HUES6 (cell line): ENCODE measurements at regions not wholly inside any gene's neighbourhood (a gene's known extent, or its start where the extent isn't known, plus 50 kb on each side); places are given as distances from the start of the nearest gene placed in this dataset.
A peak's percentile ranks its signal among the peaks of the same experiment; 100 is the strongest.

Source experiments
- H3K27ac ChIP-seq: 2 replicates; pipeline ENCODE4 v1.7.0; 2013; ENCODE audit warnings: low read depth, mild to moderate bottlenecking, low read length, inconsistent platforms
- H3K27me3 ChIP-seq: 2 replicates; pipeline ENCODE4 v1.6.1; 2013; ENCODE audit warnings: low read length; ENCODE audit not compliant: control insufficient read depth, insufficient read depth
- H3K36me3 ChIP-seq: 2 replicates; pipeline ENCODE4 v1.6.1; 2013; ENCODE audit warnings: low read length; ENCODE audit not compliant: control insufficient read depth, insufficient read depth
- H3K4me1 ChIP-seq: 2 replicates; pipeline ENCODE4 v1.6.1; 2013; ENCODE audit warnings: low read length; ENCODE audit not compliant: control insufficient read depth, insufficient read depth
- H3K4me3 ChIP-seq: 2 replicates; pipeline ENCODE4 v1.5.1; 2013; ENCODE audit warnings: low read depth, low read length
- H3K9ac ChIP-seq: one replicate; pipeline ENCODE4 v1.6.1; 2013; ENCODE audit warnings: mild to moderate bottlenecking, low read length
- H3K9me3 ChIP-seq: 2 replicates; pipeline ENCODE4 v1.6.1; 2013; ENCODE audit warnings: low read depth, low read length; ENCODE audit not compliant: control insufficient read depth, insufficient read depth

DNA sequence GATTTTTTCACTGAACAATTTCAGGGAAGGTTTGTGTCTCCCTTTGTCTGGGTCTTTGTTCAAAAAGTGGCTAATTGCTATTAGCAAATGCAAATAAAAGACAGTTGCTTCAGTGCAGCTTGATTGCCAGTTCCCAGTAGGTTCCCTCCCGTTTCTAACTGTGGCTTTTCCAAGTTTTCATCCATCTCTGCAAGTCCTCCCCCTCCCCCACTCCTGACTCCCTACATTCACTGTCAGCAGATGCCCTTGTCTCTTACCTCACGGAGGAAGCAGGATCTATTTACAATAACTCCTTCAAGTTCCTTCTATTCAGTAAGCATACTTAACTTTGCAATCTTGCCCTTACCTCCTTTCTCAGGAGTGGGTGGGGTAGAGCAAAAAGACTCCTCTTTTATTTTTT lies 55.4 kb upstream of the SCEL start:
- no peaks in the 10 kb centered on the region for H3K9me3 ChIP-seq
- peaks cover 30% of the 10 kb centered on the region for H3K4me1 ChIP-seq
- no peak overlapping the region for H3K4me3 ChIP-seq
- no peaks in the 10 kb centered on the region for H3K36me3 ChIP-seq
- H3K9ac ChIP-seq, result no peak overlapping the region
- no peak overlapping the region for H3K27ac ChIP-seq
- no peaks in the 10 kb centered on the region for H3K27me3 ChIP-seq

DNA sequence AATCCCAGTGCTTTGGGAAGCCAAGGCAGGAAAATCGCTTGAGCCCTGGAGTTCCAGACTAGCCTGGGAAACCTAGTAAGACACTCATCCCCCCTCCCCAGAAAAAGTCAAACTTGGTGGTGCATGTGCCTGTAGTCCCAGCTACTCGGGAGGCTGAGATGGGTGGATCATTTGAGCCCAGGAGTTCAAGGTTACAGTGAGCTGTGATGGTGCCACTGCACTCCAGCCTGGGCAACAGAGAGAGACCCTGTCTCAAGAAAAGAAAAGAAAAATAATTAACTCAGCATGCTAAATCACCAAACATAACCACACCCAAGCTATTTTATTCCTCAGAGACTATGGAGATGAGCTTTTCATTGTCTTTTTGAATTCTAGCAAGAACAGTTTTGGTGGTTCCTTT lies 56.2 kb upstream of the SCEL start:
- Histone ChIP-seq H3K4me3 (no peak overlapping the region), H3K9me3 (no peaks in the 10 kb centered on the region)

DNA sequence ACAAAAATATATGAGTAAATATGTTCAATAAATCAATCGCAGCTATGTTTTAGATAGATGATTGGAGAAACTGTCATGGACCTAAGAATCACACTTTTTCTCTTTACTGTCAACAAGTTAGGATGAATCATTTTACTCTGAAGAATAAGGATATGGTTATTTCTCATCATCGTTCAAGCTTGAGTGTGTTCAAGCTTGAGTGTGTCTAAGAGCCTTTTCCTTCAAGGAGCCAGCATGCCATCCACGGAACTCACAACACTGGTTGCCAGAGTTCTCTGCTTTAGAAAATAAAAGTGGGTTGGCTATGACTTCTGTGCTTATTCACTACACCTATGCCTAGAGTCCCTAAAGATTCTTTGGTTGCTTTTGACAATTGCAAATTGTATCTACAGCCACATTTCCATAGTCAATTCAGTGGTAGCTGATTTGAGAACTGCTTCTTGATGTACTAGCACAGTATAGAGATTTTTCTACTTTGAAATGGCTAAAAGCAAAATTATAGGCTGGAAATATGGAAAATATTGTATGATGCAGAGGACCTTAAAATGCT lies 58.1 kb upstream of the SCEL start:
- Histone ChIP-seq H3K27ac (peak overlapping the region; percentile 87; the same call in 1 of the 2 replicates), H3K9me3 (no peaks in the 10 kb centered on the region), H3K4me3 (no peak overlapping the region), H3K4me1 (peaks cover 30% of the 10 kb centered on the region), H3K27me3 (no peaks in the 10 kb centered on the region), H3K9ac (no peak overlapping the region), H3K36me3 (no peaks in the 10 kb centered on the region)

More for the DNA sequence above, 56.2 kb upstream of the SCEL start:
- Histone ChIP-seq H3K9ac (no peak overlapping the region), H3K4me1 (peaks cover 30% of the 10 kb centered on the region), H3K27me3 (no peaks in the 10 kb centered on the region), H3K36me3 (no peaks in the 10 kb centered on the region), H3K27ac (0 out of 2 replicates have a peak overlapping the region, but pooled peaks have one; percentile 87)

DNA sequence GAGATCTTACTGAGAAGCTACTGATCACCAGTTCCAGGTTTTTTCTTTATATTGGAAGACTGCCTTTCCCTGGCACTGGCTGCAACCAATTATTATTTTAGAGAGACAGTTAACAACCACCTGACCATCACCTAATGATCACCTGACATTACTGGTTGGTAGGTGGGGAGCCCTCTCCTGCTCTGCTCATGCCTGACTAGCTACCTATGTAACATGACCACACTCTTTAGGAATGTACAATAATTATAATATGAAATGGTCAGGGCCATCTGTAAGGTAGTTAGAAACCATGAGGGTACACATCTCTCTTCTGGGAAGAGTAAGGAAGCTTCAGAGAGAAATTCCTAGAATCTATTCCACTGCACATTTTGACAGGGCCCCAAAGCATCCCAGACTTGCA lies 59.0 kb upstream of the SCEL start:
- Histone ChIP-seq H3K27ac (no peak overlapping the region), H3K9me3 (no peaks in the 10 kb centered on the region), H3K4me1 (peaks cover 30% of the 10 kb centered on the region), H3K27me3 (no peaks in the 10 kb centered on the region), H3K9ac (no peak overlapping the region), H3K36me3 (no peaks in the 10 kb centered on the region), H3K4me3 (no peak overlapping the region)

DNA sequence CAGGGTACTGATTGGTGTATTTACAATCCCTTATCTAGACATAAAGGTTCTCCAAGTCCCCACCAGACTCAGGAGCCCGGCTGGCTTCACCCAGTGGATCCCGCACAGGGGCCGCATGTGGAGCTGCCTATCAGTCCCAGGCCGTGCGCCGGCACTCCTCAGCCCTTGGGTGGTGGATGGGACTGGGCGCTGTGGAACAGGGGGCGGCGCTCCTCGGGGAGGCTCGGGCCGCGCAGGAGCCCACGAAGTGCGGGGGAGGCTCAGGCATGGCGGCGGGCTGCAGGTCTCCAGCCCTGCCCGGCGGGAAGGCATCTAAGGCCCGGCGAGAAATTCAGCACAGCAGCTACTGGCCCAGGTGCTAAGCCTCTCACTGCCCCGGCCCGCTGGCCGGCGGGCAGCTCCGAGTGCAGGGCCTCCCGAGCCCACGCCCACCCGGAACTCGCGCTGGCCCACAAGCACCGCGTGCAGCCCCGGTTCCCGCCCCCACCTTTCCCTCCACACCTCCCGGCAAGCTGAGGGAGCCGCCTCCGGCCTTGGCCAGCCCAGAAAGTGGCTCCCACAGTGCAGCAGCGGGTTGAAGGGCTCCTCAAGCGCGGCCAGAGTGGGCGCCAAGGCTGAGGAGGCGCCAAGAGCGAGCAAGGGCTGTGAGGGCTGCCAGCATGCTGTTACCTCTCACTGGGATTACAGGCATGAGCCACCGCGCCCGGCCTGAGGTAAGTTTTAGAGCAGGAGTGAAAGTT lies 60.0 kb upstream of the SCEL start:
- H3K27ac ChIP-seq, result no peak overlapping the region
- no peaks in the 10 kb centered on the region for H3K27me3 ChIP-seq
- peaks cover 26% of the 10 kb centered on the region for H3K4me1 ChIP-seq
- no peak overlapping the region for H3K9ac ChIP-seq
- H3K4me3 ChIP-seq, result no peak overlapping the region
- no peaks in the 10 kb centered on the region for H3K9me3 ChIP-seq
- H3K36me3 ChIP-seq, result no peaks in the 10 kb centered on the region

DNA sequence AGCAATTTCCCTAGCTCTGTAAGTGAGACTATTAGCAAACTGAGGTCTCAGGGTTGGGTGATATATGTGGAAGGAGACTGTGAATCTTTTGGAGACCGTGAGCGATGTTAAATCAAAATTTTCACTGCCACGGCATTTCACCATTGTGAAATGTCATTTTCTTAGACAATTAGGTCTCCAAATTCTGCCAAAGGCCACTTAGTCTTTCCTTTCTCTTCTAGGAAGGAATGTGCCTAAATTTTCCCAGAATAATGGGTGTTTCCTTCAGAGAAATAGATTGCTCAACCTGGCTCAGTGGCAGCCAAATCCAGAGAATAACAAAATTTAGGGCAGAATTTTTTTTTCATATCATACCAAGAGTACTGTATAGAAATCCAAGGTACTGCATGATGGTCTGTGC lies 64.5 kb upstream of the SCEL start:
- Histone ChIP-seq H3K27me3 (no peaks in the 10 kb centered on the region), H3K27ac (no peak overlapping the region), H3K36me3 (no peaks in the 10 kb centered on the region), H3K4me3 (no peak overlapping the region), H3K9me3 (no peaks in the 10 kb centered on the region), H3K4me1 (no peaks in the 10 kb centered on the region), H3K9ac (no peak overlapping the region)

DNA sequence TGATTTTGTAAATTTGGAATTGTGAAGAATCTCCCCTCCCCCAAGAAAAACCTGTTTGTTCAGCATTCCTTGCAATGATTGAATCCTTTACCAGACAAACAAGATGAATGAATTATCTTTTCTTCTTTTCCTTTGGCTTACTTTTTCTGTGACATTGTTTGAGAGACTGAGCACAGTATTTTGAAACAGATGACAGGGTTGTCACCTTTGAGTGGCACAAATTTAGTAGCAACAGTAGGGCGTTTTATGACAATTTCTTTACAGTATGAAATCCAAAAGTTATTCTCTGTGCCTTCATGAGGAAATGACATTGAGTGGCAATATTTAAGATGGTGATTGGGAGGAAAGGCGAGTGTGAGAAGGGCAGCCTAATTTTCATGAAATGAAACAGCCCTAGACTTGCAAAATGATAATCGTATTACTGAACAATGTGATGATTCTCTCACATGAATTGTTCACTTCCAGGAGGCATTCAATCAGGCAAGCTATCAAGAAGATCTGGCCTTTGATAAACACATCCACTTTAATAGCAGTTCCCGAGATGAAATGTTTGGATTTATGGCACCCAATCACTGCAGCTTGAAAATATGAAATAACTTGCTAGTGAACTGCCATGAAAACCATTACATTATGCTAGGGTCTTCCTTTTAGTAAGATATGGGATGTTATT lies 68.6 kb upstream of the SCEL start:
- Histone ChIP-seq H3K4me3 (no peak overlapping the region), H3K9ac (no peak overlapping the region), H3K36me3 (no peaks in the 10 kb centered on the region), H3K27me3 (no peaks in the 10 kb centered on the region), H3K27ac (no peak overlapping the region), H3K9me3 (no peaks in the 10 kb centered on the region), H3K4me1 (no peaks in the 10 kb centered on the region)

DNA sequence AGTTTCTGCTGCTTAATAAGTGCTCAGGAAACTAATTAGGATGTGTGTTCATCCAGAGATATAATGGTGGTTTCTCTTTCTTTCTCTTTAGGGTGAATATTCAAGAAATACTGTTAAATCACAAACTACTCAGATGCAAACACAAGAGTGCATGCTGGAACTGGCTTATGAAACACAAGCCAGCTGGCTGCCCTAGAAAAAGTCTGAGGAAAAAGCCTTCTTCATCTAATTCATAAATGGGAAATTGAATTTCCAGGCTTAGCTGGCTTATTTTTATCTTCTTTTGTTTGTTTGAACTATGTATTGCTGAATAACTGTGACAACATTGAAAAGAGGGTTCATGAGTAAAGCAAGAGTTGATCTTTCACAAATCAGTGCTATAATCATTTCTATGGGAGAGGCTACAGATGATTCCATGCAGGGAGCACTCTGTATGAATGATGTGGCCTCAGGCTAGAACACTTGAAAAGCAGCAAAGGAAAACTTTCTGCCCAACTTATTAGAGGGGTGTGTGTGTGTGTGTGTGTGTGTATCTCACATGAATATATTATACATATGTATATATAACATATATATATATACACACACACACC lies 69.8 kb upstream of the SCEL start:
- Histone ChIP-seq H3K36me3 (no peaks in the 10 kb centered on the region), H3K4me3 (no peak overlapping the region), H3K9ac (no peak overlapping the region), H3K9me3 (no peaks in the 10 kb centered on the region), H3K27ac (no peak overlapping the region), H3K4me1 (no peaks in the 10 kb centered on the region), H3K27me3 (no peaks in the 10 kb centered on the region)

DNA sequence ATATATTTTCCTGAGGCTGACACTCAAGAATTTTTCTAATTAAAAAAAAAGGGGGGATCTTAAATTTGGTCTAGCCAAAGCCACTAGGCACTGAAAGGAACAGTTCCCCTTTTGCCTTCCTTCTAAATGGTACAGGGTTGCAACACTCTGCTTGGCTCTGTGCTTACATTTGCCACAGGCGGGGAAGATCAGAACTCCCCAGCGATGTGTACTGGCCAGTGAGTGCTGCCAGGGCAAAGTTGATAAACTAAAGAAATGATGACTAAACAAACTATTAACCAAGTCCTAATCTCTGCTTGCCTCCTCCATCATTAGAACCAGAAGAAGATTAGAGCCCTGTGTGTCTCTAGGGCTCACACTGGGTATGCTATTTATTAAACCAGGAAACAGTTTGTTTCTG lies 75.3 kb upstream of the SCEL start:
- H3K27me3 ChIP-seq, result no peaks in the 10 kb centered on the region
- H3K36me3 ChIP-seq, result no peaks in the 10 kb centered on the region
- H3K9me3 ChIP-seq, result no peaks in the 10 kb centered on the region
- no peak overlapping the region for H3K9ac ChIP-seq
- H3K4me3 ChIP-seq, result no peak overlapping the region
- no peak overlapping the region for H3K27ac ChIP-seq
- peaks cover 6% of the 10 kb centered on the region; the same call in 1 of the 2 replicates for H3K4me1 ChIP-seq

DNA sequence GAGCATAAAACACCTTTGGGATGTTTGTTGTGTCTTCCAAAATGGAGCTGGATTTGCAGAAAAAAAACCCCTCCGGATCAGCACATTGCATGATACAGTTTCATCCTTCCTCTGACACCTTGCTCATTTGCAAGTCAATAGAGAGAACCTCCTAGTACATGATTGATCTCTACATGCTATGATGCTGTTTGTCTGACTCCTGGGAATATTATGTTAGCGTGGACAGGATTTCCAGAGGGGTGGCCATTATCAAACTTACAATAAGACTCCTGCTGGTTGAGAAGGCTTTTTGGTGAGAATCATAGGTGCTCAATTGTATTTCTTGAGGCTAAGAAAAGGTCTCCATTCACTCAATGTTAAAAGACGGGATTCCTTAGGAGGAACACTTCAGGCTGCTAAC lies 75.9 kb upstream of the SCEL start:
- H3K9ac ChIP-seq, result no peak overlapping the region
- no peaks in the 10 kb centered on the region for H3K36me3 ChIP-seq
- no peak overlapping the region for H3K27ac ChIP-seq
- H3K27me3 ChIP-seq, result no peaks in the 10 kb centered on the region
- peaks cover 6% of the 10 kb centered on the region; the same call in 1 of the 2 replicates for H3K4me1 ChIP-seq
- H3K9me3 ChIP-seq, result no peaks in the 10 kb centered on the region
- H3K4me3 ChIP-seq, result no peak overlapping the region

DNA sequence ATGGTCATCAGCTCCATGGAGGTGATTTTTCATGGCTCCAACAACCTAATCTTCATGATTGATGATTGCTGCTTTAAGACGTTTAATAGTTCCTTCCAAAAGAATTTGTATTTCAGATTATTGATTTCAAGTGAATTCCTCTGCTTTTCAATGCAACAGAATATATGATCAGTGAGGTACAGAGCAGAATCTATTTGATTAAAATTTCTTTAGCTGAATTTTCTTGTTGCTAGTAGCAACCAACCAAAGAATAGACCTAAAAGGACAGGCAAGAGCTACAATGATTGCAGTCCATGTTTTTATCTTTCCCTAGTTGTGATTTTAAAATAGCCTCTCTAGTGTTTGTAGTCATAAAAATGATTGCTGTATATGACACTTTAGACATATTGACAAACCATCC lies 76.8 kb upstream of the SCEL start:
- H3K27ac ChIP-seq, result no peak overlapping the region
- no peaks in the 10 kb centered on the region for H3K27me3 ChIP-seq
- H3K9me3 ChIP-seq, result no peaks in the 10 kb centered on the region
- peaks cover 6% of the 10 kb centered on the region; the same call in 1 of the 2 replicates for H3K4me1 ChIP-seq
- H3K36me3 ChIP-seq, result no peaks in the 10 kb centered on the region
- H3K4me3 ChIP-seq, result no peak overlapping the region
- H3K9ac ChIP-seq, result no peak overlapping the region
